ENCODE measurements at regions not wholly inside any gene's neighbourhood (a gene's known extent, or its start where the extent isn't known, plus 50 kb on each side); places are given as distances from the start of the nearest gene placed in this dataset.

DNA sequence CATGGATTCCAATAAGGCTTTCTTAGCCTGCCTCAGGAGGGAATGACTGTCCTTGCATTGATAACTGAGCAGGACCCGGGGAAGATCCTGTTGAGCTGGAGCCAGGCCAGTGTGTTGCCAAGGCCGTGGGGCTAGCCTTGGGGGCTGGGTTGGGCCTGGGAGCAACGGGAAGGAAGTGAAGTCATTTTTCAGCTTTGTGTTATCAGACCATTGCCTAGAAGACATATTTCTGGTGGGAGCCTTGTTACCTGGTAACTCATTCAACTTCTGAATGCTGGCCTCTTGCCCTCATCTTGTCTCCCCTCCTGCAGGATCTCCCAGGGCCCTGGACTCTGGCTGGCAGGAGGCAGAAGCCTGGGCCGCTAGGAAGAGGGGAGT, 92.7 kb upstream of the MGAT5 start:
- TF ChIP-seq SUZ12 (IDR thresholded peaks at IDR 0.05) (no peak), FOXK2 (IDR thresholded peaks at IDR 0.05) (no peak), LEF1 (IDR thresholded peaks at IDR 0.05; ENCODE audit: borderline replicate concordance) (no peak), FOXM1 (IDR thresholded peaks at IDR 0.05; ENCODE audit: borderline replicate concordance) (no peak), SP1 (IDR thresholded peaks at IDR 0.05) (no peak)
